Loucy (cell line): ENCODE measurements at regions not wholly inside any gene's neighbourhood (a gene's known extent, or its start where the extent isn't known, plus 50 kb on each side); places are given as distances from the start of the nearest gene placed in this dataset.

Experiments used
- H2AFZ ChIP-seq: fragments of 200-600 bp; sonication (generic); 2 replicates; pipeline ENCODE4 v1.6.0; 2016; ENCODE audit warnings: antibody characterized with exemption, mild to moderate bottlenecking, low read length, moderate library complexity
- H3F3A ChIP-seq: fragments of 200-600 bp; 2 replicates; pipeline ENCODE4 v1.6.0; 2016; ENCODE audit warnings: antibody characterized with exemption, low read depth, mild to moderate bottlenecking
- H3K27me3 ChIP-seq: fragments of 200-600 bp; sonication (generic); 2 replicates; pipeline ENCODE4 v1.6.1; 2014; ENCODE audit warnings: low read length, mild to moderate bottlenecking; ENCODE audit not compliant: insufficient read depth, poor library complexity, severe bottlenecking
- H3K36me3 ChIP-seq: fragments of 200-600 bp; sonication (generic); 2 replicates; pipeline ENCODE4 v1.6.1; 2016; ENCODE audit warnings: low read length; ENCODE audit not compliant: insufficient read depth
- H3K4me1 ChIP-seq: fragments of 200-600 bp; sonication (generic); 2 replicates; pipeline ENCODE4 v1.5.1; 2014; ENCODE audit warnings: low read length, mild to moderate bottlenecking; ENCODE audit not compliant: insufficient read depth, poor library complexity, severe bottlenecking
- H3K4me2 ChIP-seq: fragments of 200-600 bp; sonication (generic); 2 replicates; pipeline ENCODE4 v1.6.0; 2014; ENCODE audit warnings: antibody characterized with exemption, low read length, low read depth, mild to moderate bottlenecking; ENCODE audit not compliant: poor library complexity, severe bottlenecking
- H3K4me3 ChIP-seq: fragments of 200-600 bp; sonication (generic); 2 replicates; pipeline ENCODE4 v1.5.1; 2014; ENCODE audit warnings: low read length, mild to moderate bottlenecking, mixed read lengths; ENCODE audit not compliant: poor library complexity, severe bottlenecking
- H3K79me2 ChIP-seq: fragments of 200-600 bp; sonication (generic); 2 replicates; pipeline ENCODE4 v1.6.1; 2014; ENCODE audit warnings: low read length; ENCODE audit not compliant: insufficient read depth
- H3K9ac ChIP-seq: fragments of 200-600 bp; sonication (generic); 2 replicates; pipeline ENCODE4 v1.6.0; 2014; ENCODE audit warnings: mild to moderate bottlenecking, low read depth, low read length, moderate library complexity; ENCODE audit not compliant: poor library complexity, severe bottlenecking
- H3K9me2 ChIP-seq: fragments of 200-600 bp; sonication (generic); replicated peaks from 2 replicates; pipeline ENCODE4 v1.6.1; 2016; ENCODE audit warnings: low read depth, low read length, mixed read lengths
- H3K9me3 ChIP-seq: fragments of 200-600 bp; sonication (generic); 2 replicates; pipeline ENCODE4 v1.6.1; 2014; ENCODE audit warnings: mild to moderate bottlenecking, antibody characterized with exemption, low read length, low read depth; ENCODE audit not compliant: insufficient read depth
- H4K20me1 ChIP-seq: fragments of 200-600 bp; sonication (generic); 2 replicates; pipeline ENCODE4 v1.6.0; 2014; ENCODE audit warnings: antibody characterized with exemption, low read length, mild to moderate bottlenecking; ENCODE audit not compliant: insufficient read depth, poor library complexity, severe bottlenecking
- EZH2phosphoT487 ChIP-seq: fragments of 200-600 bp; IDR thresholded peaks from 2 replicates; pipeline ENCODE4 v1.6.1; 2018; ENCODE audit warnings: antibody characterized with exemption, mild to moderate bottlenecking, moderate library complexity, borderline replicate concordance
- TF ChIP-seq, protein P1 (sequence below): fragments of 200-600 bp; sonication (generic); conservative IDR thresholded peaks from 2 replicates; pipeline ENCODE4 v1.5.1; 2014; ENCODE audit warnings: mild to moderate bottlenecking, antibody characterized with exemption, low read length

DNA sequence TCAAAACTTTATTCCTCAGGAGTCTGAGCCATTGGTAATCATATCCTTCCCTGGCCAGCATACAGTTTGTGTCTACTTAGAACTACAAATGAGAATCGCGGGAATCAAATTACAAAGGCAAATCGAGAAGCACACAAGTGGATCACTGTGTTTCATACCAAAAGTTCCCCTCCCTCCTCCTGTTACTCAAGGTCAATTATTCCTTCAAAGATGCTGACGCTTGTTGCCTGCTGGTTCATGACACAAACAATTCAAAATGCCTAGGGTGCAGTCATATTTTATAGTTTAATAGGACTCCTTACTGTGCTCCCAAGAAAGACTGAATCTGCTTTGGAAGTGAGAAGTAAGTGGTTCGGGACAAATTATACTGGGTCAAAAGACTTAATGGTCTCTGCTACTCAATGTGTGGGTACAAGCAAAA, 93.0 kb upstream of the PBX1 start:
- H3K4me1 ChIP-seq, result no peaks in the 10 kb centered on the region
- no peaks in the 10 kb centered on the region for H3K9me3 ChIP-seq
- H3K9me2 ChIP-seq, result no peaks in the 10 kb centered on the region
- H3K79me2 ChIP-seq, result no peaks in the 10 kb centered on the region
- H3K9ac ChIP-seq, result no peak overlapping the region
- H2AFZ ChIP-seq, result no peak overlapping the region
- no peak overlapping the region for H3K4me3 ChIP-seq
- H3F3A ChIP-seq, result no peaks in the 10 kb centered on the region
- H3K36me3 ChIP-seq, result no peaks in the 10 kb centered on the region
- TF ChIP-seq EZH2phosphoT487, result no peak
- TF ChIP-seq, protein P1, sequence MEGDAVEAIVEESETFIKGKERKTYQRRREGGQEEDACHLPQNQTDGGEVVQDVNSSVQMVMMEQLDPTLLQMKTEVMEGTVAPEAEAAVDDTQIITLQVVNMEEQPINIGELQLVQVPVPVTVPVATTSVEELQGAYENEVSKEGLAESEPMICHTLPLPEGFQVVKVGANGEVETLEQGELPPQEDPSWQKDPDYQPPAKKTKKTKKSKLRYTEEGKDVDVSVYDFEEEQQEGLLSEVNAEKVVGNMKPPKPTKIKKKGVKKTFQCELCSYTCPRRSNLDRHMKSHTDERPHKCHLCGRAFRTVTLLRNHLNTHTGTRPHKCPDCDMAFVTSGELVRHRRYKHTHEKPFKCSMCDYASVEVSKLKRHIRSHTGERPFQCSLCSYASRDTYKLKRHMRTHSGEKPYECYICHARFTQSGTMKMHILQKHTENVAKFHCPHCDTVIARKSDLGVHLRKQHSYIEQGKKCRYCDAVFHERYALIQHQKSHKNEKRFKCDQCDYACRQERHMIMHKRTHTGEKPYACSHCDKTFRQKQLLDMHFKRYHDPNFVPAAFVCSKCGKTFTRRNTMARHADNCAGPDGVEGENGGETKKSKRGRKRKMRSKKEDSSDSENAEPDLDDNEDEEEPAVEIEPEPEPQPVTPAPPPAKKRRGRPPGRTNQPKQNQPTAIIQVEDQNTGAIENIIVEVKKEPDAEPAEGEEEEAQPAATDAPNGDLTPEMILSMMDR, result no peak
- no peak overlapping the region for H3K4me2 ChIP-seq
- H3K27me3 ChIP-seq, result no peaks in the 10 kb centered on the region
- H4K20me1 ChIP-seq, result no peaks in the 10 kb centered on the region

DNA sequence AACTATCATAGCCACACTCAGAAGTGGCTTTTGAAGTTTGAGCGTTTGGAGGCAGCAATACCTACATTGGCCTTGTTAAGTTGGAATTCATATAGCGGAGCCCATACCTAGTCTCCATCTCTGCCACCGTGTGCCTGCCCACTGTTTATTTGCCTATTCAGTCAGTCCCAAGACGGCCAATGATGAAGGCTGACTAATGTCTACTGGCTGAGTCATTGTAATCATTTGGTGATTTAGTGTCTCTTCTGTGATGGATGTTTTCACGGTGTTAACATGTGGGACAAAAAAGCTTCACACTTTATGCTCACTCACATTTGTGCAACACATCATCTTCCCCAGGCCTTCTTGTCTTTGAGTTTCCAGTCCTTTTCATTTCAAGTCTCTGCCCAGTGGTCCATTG, 92.6 kb upstream of the PBX1 start:
- H3K36me3 ChIP-seq, result no peaks in the 10 kb centered on the region
- no peak overlapping the region for H3K9ac ChIP-seq
- H3K79me2 ChIP-seq, result no peaks in the 10 kb centered on the region
- H3K9me3 ChIP-seq, result no peaks in the 10 kb centered on the region
- H3K4me3 ChIP-seq, result no peak overlapping the region
- no peak overlapping the region for H3K4me2 ChIP-seq
- no peaks in the 10 kb centered on the region for H3K9me2 ChIP-seq
- no peaks in the 10 kb centered on the region for H3F3A ChIP-seq
- no peak overlapping the region for H2AFZ ChIP-seq
- H3K4me1 ChIP-seq, result no peaks in the 10 kb centered on the region
- no peak for TF ChIP-seq EZH2phosphoT487
- TF ChIP-seq, protein P1, result no peak
- no peaks in the 10 kb centered on the region for H4K20me1 ChIP-seq
- H3K27me3 ChIP-seq, result no peaks in the 10 kb centered on the region

DNA sequence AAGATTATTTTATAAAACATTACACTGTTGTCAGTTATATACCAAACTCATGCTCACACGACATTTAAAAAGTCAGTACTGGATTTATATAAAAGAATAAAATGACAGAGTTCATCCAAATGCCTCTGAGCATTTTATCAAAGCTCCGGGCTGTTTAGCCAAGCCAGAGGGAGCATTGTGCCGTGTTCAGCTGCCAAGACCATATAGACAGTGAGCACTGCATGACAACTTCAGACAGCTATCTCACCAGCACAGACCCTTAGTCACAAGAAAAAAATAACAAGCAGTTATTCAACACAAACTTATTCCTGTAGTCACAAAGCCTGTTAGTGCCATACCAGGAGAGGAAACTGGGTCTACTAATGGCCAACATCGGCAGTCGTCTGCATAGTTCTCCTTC, 88.0 kb upstream of the PBX1 start:
- Histone ChIP-seq H3K9me2 (no peaks in the 10 kb centered on the region), H3K9ac (no peak overlapping the region), H3K36me3 (no peaks in the 10 kb centered on the region), H3F3A (no peaks in the 10 kb centered on the region), H3K4me2 (no peak overlapping the region), H3K4me1 (no peaks in the 10 kb centered on the region), H3K79me2 (no peaks in the 10 kb centered on the region), H4K20me1 (no peaks in the 10 kb centered on the region), H3K4me3 (no peak overlapping the region), H3K27me3 (no peaks in the 10 kb centered on the region), H3K9me3 (no peaks in the 10 kb centered on the region; the same call in 1 of the 2 replicates), H2AFZ (no peak overlapping the region)
- TF ChIP-seq, protein P1, result no peak
- no peak for TF ChIP-seq EZH2phosphoT487
